Esophagus muscularis mucosa (tissue), 4 donors: ENCODE measurements at regions not wholly inside any gene's neighbourhood (a gene's known extent, or its start where the extent isn't known, plus 50 kb on each side); places are given as distances from the start of the nearest gene placed in this dataset.

Experiments used
- DNase-seq: peaks from one replicate; pipeline ENCODE4 v3.0.0-alpha.2; 2017; ENCODE audit errors: extremely low spot score
- H3K27ac ChIP-seq, 4 donors: fragments of 200-600 bp; sonication (generic); replicated peaks in 1 of 4; 1 replicate in 3 of 4; 2 replicates in 1 of 4; pipeline ENCODE4 v1.5.1; 2016 to 2019; ENCODE audit warnings: mild to moderate bottlenecking in 1 of 4
- H3K27me3 ChIP-seq, 4 donors: fragments of 200-600 bp; sonication (generic); one replicate each; pipeline versions ENCODE4 v1.5.1 to v1.6.0; 2016 to 2019
- H3K36me3 ChIP-seq, 4 donors: fragments of 200-600 bp; sonication (generic); one replicate each; pipeline ENCODE4 v1.5.1; 2016 to 2019
- H3K4me1 ChIP-seq, 4 donors: fragments of 200-600 bp; sonication (generic); one replicate each; pipeline ENCODE4 v1.5.1; 2016 to 2019
- H3K4me3 ChIP-seq, 4 donors: fragments of 200-600 bp; sonication (generic); 1 replicate in 2 of 4; 2 replicates in 2 of 4; pipeline ENCODE4 v1.5.1; 2016 to 2019; ENCODE audit warnings: mild to moderate bottlenecking in 4 of 4, moderate library complexity in 1 of 4
- H3K9me3 ChIP-seq, 4 donors: fragments of 200-600 bp; sonication (generic); 1 replicate in 3 of 4; 2 replicates in 1 of 4; pipeline ENCODE4 v1.5.1; 2016 to 2019
- CTCF ChIP-seq, 3 experiments: fragments of 200-600 bp in 2 of 3; fragments of 450-650 bp in 1 of 3; sonication (generic) in 2 of 3; IDR thresholded peaks; one replicate each; pipeline ENCODE4 v1.5.1; 2017 to 2019; ENCODE audit warnings: antibody characterized with exemption in 3 of 3, mild to moderate bottlenecking in 2 of 3, moderate library complexity in 1 of 3
- EP300 ChIP-seq: sonication (generic); formaldehyde crosslinking; IDR thresholded peaks from one replicate; pipeline ENCODE4 v1.6.1; 2017; ENCODE audit warnings: antibody characterized with exemption
- POLR2A ChIP-seq: fragments of 450-650 bp; IDR thresholded peaks from one replicate; pipeline ENCODE4 v1.6.1; 2017; ENCODE audit warnings: antibody characterized with exemption, moderate library complexity, mild to moderate bottlenecking, low read depth
- POLR2AphosphoS5 ChIP-seq, 2 donors: sonication (generic); formaldehyde crosslinking; IDR thresholded peaks; one replicate each; pipeline ENCODE4 v1.6.1; 2017; ENCODE audit warnings: antibody characterized with exemption in 2 of 2
- WGBS: methylation state at CpG from one replicate; pipeline ENCODE4 v1.1.5; 2018; 5-methylcytosine and 5-hydroxymethylcytosine counted together
- intact Hi-C: fragments of 100-400 bp; cut with DNase I; formaldehyde crosslinking; loops from one replicate; pipeline ENCODE4 v1.15.1; 2023

- Histone ChIP-seq H3K4me1 (no peaks in the 10 kb centered on the region), H3K36me3 (no peaks in the 10 kb centered on the region), H3K27ac (no peak overlapping the region), H3K9me3 (peaks cover 0 to 10% (median 2%) of the 10 kb centered on the region in 4 donors), H3K4me3 (no peak overlapping the region), H3K27me3 (no peaks in the 10 kb centered on the region)
- TF ChIP-seq POLR2A (no peak), CTCF (IDR thresholded peaks at IDR 0.05) (no peak), EP300 (no peak), POLR2AphosphoS5 (IDR thresholded peaks at IDR 0.05) (no peak)
- WGBS: 79% methylated on average over 2 of the region's 2 CpGs
- intact Hi-C loops: no loop called here
- no peak for DNase-seq
These were observed 111.4 kb downstream of the METTL4 start for GRCh38 chr18:2459886-2460285.

DNA sequence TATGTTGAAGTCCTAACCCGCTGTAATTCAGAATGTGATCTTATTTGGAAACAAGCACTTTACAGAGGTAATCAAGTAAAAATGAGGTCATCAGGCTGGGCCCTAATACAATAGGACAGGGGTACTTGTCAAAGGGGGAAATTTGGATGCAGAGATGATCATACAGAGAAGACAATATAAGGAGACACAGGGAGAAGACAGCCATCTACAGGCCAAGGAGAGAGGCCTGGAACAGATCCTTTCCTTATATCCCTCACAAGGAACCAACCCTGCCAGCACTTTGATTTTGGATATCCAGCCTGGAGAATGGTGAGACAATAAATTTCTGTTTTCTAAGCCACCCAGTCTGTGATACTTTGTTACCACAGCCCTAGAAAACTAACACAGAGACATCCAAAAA, 104.3 kb downstream of the METTL4 start:
- H3K27me3 ChIP-seq: no peaks in the 10 kb centered on the region
- no peak for TF ChIP-seq CTCF (IDR thresholded peaks at IDR 0.05)
- no peak for TF ChIP-seq EP300
- no peak for TF ChIP-seq POLR2AphosphoS5 (IDR thresholded peaks at IDR 0.05)
- no peak for TF ChIP-seq POLR2A
- no peak for DNase-seq
- no peaks in the 10 kb centered on the region for H3K9me3 ChIP-seq
- 76% methylated on average over 1 of the region's 1 CpG for WGBS
- H3K27ac ChIP-seq: no peak overlapping the region
- H3K4me3 ChIP-seq: no peak overlapping the region
- H3K36me3 ChIP-seq: no peaks in the 10 kb centered on the region
- intact Hi-C loops: no loop called here
- no peaks in the 10 kb centered on the region for H3K4me1 ChIP-seq

DNA sequence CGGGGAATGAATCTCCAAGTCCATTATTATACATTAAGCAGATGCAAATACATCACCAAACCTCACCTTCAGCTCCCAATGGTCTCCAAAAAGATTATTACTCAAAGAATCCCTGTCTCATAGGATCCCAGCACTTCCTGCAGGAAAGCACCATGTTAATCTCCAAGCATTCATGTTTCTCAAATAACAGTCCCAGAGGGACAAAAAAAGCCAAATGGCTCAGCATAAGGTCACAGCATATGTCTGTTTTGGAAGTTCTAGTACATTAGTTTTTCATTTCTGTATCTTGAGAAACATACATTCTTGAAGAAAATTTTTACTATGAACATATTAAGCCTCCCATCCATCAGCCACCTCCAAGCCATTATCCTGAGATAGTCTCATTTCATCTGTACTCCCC, 103.3 kb downstream of the METTL4 start:
- no peaks in the 10 kb centered on the region for H3K9me3 ChIP-seq
- DNase-seq: no peak
- 61% methylated on average over 1 of the region's 1 CpG for WGBS
- H3K27ac ChIP-seq: no peak overlapping the region
- H3K27me3 ChIP-seq: no peaks in the 10 kb centered on the region
- intact Hi-C loops: no loop called here
- H3K4me1 ChIP-seq: no peaks in the 10 kb centered on the region
- no peak for TF ChIP-seq POLR2A
- no peak for TF ChIP-seq POLR2AphosphoS5 (IDR thresholded peaks at IDR 0.05)
- no peak overlapping the region for H3K4me3 ChIP-seq
- H3K36me3 ChIP-seq: no peaks in the 10 kb centered on the region

- H3K4me1 ChIP-seq: no peaks in the 10 kb centered on the region
- DNase-seq: no peak
- 88% methylated on average over 2 of the region's 2 CpGs for WGBS
- no peaks in the 10 kb centered on the region for H3K9me3 ChIP-seq
- H3K27me3 ChIP-seq: no peaks in the 10 kb centered on the region
- intact Hi-C loops: no loop called here
- H3K4me3 ChIP-seq: no peak overlapping the region
- TF ChIP-seq EP300: no peak
- TF ChIP-seq POLR2A: no peak
- no peak for TF ChIP-seq CTCF (IDR thresholded peaks at IDR 0.05)
- TF ChIP-seq POLR2AphosphoS5 (IDR thresholded peaks at IDR 0.05): no peak
- no peak overlapping the region for H3K27ac ChIP-seq
- H3K36me3 ChIP-seq: no peaks in the 10 kb centered on the region
These were observed 99.8 kb downstream of the METTL4 start for GRCh38 chr18:2471523-2471922.

DNA sequence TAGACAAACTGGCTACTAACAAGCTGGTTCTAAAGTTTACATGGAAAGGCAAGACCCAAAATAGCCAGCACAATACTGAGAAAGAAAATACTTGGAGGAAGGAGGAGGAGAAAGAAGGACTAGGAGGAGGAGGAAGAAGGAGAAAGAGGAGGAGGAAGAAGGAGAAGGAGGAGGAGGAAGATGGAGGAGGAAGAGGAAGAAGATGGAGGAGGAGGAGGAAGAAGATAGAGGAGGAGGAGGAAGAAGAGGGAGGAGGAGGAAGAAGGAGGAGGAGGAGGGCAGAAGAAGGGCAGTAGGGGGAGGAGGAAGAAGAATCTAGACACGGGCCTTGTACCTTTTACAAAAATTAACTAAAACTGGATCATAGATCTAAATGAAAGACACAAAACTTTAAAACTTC, 92.6 kb downstream of the METTL4 start:
- intact Hi-C loops: no loop called here

More for the DNA sequence above, 92.6 kb downstream of the METTL4 start:
- no peak overlapping the region for H3K4me3 ChIP-seq
- H3K4me1 ChIP-seq: no peaks in the 10 kb centered on the region
- no peak for TF ChIP-seq POLR2A
- no peak for TF ChIP-seq EP300
- TF ChIP-seq CTCF (IDR thresholded peaks at IDR 0.05): no peak
- TF ChIP-seq POLR2AphosphoS5 (IDR thresholded peaks at IDR 0.05): no peak
- H3K27me3 ChIP-seq: no peaks in the 10 kb centered on the region
- no peaks in the 10 kb centered on the region for H3K9me3 ChIP-seq
- WGBS: 76% methylated on average over 1 of the region's 1 CpG
- H3K27ac ChIP-seq: no peak overlapping the region
- DNase-seq: no peak
- H3K36me3 ChIP-seq: no peaks in the 10 kb centered on the region
